OCI-LY3 (cell line): ENCODE measurements at regions not wholly inside any gene's neighbourhood (a gene's known extent, or its start where the extent isn't known, plus 50 kb on each side); places are given as distances from the start of the nearest gene placed in this dataset.
"Not testable (repeated sequence)": the region's sequence is repeated elsewhere in the genome, so short reads cannot be mapped to it uniquely, and the experiment has no call there.

Experiments used
- CTCF ChIP-seq: fragments of 200-600, 300-600 bp; sonication (generic); IDR thresholded peaks from 2 replicates; pipeline ENCODE4 v1.5.1; 2014; ENCODE audit warnings: antibody characterized with exemption, low read length, low read depth
- EZH2phosphoT487 ChIP-seq: fragments of 200-600 bp; shearing (Covaris generic); IDR thresholded peaks from 2 replicates; pipeline ENCODE4 v1.6.1; 2018; ENCODE audit warnings: antibody characterized with exemption, mixed run types, low read depth

- TF ChIP-seq CTCF, EZH2phosphoT487: not testable (repeated sequence)
Measured at GRCh38 chr21:14006144-14006543, 204.6 kb downstream of the LIPI start.
